GM18505 (cell line): ENCODE measurements at regions not wholly inside any gene's neighbourhood (a gene's known extent, or its start where the extent isn't known, plus 50 kb on each side); places are given as distances from the start of the nearest gene placed in this dataset.

Experiments
- ATAC-seq: cut with Tn5 transposase; IDR thresholded peaks from one replicate; pipeline ENCODE4 v1.9.1; 2021; ENCODE audit not compliant: unreplicated experiment
- POLR2A ChIP-seq: IDR thresholded peaks from 4 replicates; pipeline ENCODE4 v1.6.1; 2011; ENCODE audit warnings: borderline replicate concordance; ENCODE audit not compliant: insufficient read depth, insufficient read length; ENCODE audit errors: extremely low read depth

GRCh38 chr13:79778741-79779460 is 297.9 kb downstream of the NDFIP2 start:
- TF ChIP-seq POLR2A: no peak
- ATAC-seq: no peak

GRCh38 chr13:79777504-79777903 is 296.5 kb downstream of the NDFIP2 start:
- TF ChIP-seq POLR2A: no peak
- ATAC-seq: no peak

DNA sequence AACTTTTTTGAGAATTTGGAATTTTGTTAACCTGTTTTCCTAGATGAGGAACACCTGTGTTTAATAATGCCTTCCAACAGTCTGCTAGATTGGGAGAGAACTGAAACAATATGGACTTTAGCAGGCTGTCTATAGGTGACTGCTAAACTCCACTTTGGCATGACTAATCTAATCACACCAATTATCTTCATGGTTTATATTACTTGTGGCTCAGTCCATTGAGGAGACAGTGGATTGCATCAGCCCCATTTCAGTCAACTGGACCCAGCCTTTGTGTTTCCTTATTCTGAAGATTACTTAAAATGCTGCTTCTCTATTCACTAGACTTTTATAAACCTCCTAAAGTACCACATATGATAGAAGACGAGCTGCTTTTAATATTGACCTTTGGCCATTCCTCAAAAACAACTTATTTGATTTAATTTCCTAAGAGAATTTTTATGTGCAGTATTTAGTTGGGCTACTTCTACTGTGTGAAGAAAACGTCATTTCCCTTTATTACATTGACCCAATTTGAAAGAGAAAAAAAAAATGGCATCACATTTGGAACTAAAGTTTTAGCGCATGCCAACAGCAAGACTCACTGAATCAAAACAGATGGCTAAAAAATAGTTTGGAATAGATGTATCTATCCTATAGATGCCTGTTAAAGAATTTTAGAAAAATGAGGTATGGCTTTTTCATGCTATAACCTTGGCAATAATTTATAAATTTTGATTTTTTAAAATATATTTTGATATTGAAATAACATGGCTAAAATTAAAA is 295.8 kb downstream of the NDFIP2 start:
- no peak for ATAC-seq
- no peak for TF ChIP-seq POLR2A

DNA sequence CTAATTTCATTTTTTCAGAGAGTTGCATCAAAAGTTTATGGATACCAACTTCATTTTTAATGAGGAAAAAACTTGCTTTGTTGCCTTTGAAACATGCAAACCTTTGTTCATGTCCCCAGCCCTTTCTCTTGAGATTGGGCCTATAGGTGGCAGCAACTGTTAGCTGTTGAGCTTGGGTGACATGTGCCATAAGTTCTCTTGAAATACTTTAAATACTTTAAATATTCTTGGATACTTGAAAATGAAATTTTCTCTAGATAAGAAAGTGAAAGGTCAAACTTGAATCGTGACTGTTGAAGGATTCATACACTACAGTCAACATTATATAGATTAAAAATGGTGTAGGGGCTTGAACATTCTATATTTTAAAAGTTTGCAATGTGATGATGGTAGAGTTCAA is 294.9 kb downstream of the NDFIP2 start:
- no peak for ATAC-seq
- no peak for TF ChIP-seq POLR2A

DNA sequence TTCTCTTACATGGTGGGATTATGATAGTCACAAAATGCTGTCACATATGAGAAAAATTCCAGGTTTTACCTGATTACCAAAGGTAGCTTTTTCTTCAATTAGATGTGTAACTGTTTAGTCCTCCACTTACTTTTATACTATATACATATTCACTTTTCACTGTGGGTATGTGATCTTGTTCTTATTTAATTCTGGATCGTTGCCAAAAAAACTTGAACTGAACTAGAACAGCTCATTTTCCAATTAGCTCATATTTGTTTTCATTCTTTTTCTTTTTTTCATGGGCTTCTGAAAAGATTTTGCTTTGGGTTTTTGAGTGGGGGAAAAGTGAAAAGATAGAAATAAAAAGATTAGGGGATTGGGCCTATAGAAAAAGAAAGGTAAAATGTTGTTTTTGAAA is 291.9 kb downstream of the NDFIP2 start:
- no peak for ATAC-seq
- TF ChIP-seq POLR2A: no peak

DNA sequence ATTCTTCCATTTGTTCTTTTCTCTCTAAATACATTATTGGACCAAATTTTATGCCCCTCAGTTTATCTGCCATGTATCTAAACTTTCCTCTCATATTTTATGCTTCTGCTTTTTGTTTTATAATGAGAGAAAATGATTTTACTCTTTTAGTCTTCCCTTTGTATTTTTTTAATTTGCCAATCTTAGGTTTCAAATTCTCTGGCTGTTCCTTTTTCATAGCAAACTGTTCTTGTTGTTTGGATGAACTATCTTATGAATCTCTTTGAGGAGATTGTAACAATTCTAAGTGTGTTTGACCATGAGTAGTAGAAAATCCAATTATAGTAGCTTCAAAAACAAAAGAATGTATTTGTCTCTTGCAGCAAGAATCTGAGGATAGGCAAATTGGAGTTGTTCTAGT is 290.5 kb downstream of the NDFIP2 start:
- no peak for TF ChIP-seq POLR2A
- no peak for ATAC-seq

DNA sequence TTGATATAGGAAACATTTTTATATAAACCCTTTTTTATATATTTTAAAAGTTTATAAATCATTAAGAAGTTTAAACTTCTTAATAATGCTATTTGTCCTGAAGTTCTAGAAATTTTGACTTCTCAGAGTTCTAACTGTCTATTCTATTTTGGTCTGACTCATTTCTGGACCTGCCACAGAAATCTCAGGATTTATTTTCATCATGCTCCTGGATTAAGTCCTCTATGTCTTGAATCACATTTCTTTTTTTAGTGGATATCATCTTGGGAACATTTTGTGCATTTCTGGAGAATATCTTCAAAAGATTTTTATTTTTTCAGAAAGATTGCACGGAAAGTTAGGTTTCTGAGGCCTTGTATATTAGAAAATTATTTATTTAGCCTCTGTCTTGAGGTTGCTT is 289.1 kb downstream of the NDFIP2 start:
- TF ChIP-seq POLR2A: no peak
- ATAC-seq: no peak

DNA sequence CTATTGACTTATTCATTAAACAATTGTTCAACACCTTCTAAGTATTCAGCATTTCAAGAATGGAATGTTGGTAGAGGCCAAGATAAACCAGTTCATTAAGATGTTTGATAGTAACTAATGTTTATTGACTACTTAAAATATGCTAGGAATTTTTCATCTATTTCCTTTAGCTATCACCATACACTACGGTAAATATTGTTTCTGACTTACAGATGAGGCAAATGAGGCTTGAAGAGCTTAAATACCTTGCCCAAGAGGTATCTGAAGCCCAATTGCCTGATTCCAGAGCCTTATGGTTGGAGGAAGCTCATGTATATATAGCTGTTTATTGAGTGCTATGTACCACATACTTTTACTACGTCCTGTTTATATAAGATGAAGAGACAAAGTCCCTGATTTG is 286.2 kb downstream of the NDFIP2 start:
- TF ChIP-seq POLR2A: no peak

GRCh38 chr13:79765331-79765730 is 284.4 kb downstream of the NDFIP2 start:
- no peak for TF ChIP-seq POLR2A
- ATAC-seq: no peak

More for the DNA sequence above, 286.2 kb downstream of the NDFIP2 start:
- no peak for ATAC-seq

- TF ChIP-seq POLR2A: no peak
- ATAC-seq: no peak
Observed at GRCh38 chr13:79749984-79750551, 269.1 kb downstream of the NDFIP2 start.

GRCh38 chr13:79749566-79749965 is 268.6 kb downstream of the NDFIP2 start:
- no peak for ATAC-seq
- TF ChIP-seq POLR2A: no peak

GRCh38 chr13:79745081-79745480 is 264.1 kb downstream of the NDFIP2 start:
- no peak for TF ChIP-seq POLR2A
- no peak for ATAC-seq

GRCh38 chr13:79742923-79743322 is 262.0 kb downstream of the NDFIP2 start:
- ATAC-seq: no peak
- TF ChIP-seq POLR2A: no peak

DNA sequence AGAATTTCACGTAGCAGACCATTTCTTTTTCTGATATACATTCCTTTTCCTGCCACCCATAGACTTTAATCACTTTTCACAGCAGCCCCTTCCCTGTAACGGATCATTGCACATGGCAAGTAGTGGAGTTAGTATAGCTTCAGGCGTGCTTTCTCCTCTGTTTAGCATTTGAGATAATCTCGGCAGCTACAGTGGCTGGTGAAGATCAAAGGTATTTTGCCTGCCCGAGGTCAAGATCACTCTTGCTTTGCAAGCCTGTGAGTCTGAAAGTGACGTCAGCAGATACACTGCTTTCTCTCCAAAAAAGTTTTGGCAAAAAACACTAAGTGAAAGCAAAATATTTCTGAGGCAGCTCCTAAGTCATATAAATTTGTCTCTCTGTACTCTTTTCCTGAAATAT is 260.0 kb downstream of the NDFIP2 start:
- TF ChIP-seq POLR2A: no peak
- ATAC-seq: no peak
